ENCODE measurements at regions not wholly inside any gene's neighbourhood (a gene's known extent, or its start where the extent isn't known, plus 50 kb on each side); places are given as distances from the start of the nearest gene placed in this dataset.
"Not testable (repeated sequence)": the region's sequence is repeated elsewhere in the genome, so short reads cannot be mapped to it uniquely, and the experiment has no call there.

- not testable (repeated sequence) for DNase-seq
Observed at GRCh38 chr4:67412153-67412712, 133.1 kb downstream of the CENPC start.

GRCh38 chr4:67403342-67403741 lies 142.0 kb downstream of the CENPC start:
- DNase-seq = no peak

GRCh38 chr4:67401902-67402301 lies 143.4 kb downstream of the CENPC start:
- DNase-seq = no peak

- no peak for DNase-seq
Observed at GRCh38 chr4:67397931-67398330, 147.4 kb downstream of the CENPC start.

GRCh38 chr4:67397031-67397430 lies 148.3 kb downstream of the CENPC start:
- no peak for DNase-seq

- no peak for DNase-seq
Observed at GRCh38 chr4:67396008-67396407, 149.3 kb downstream of the CENPC start.

GRCh38 chr4:67394879-67395278 lies 150.4 kb downstream of the CENPC start:
- DNase-seq = no peak

GRCh38 chr4:67393699-67394281 lies 151.5 kb downstream of the CENPC start:
- no peak for DNase-seq

GRCh38 chr4:67393007-67393406 lies 152.3 kb downstream of the CENPC start:
- DNase-seq = no peak

- not testable (repeated sequence) for DNase-seq
Observed at GRCh38 chr4:67381406-67381804, 163.9 kb downstream of the CENPC start.

- DNase-seq = not testable (repeated sequence)
Observed at GRCh38 chr4:67380702-67381405, 164.4 kb downstream of the CENPC start.

GRCh38 chr4:67380154-67380553 lies 165.1 kb downstream of the CENPC start:
- DNase-seq = no peak

GRCh38 chr4:67375291-67375690 lies 170.0 kb downstream of the CENPC start:
- no peak for DNase-seq

GRCh38 chr4:67371615-67372014 lies 173.7 kb downstream of the CENPC start:
- no peak for DNase-seq

GRCh38 chr4:67366311-67366861 lies 178.9 kb downstream of the CENPC start:
- no peak for DNase-seq

GRCh38 chr4:67365661-67366245 lies 179.6 kb downstream of the CENPC start:
- DNase-seq = no peak

- DNase-seq = no peak
Observed at GRCh38 chr4:67355806-67356205, 189.5 kb downstream of the CENPC start.

GRCh38 chr4:67346654-67347053 lies 198.6 kb downstream of the CENPC start:
- no peak for DNase-seq

- DNase-seq = no peak
Observed at GRCh38 chr4:67344594-67345380, 200.5 kb downstream of the CENPC start.

- no peak for DNase-seq
Observed at GRCh38 chr4:67343199-67343598, 202.1 kb downstream of the CENPC start.

- no peak for DNase-seq
Observed at GRCh38 chr4:67342291-67342690, 203.0 kb downstream of the CENPC start.

GRCh38 chr4:67333664-67334063 lies 211.6 kb downstream of the CENPC start:
- DNase-seq = no peak

GRCh38 chr4:67332627-67333026 lies 212.7 kb downstream of the CENPC start:
- DNase-seq = no peak

Measured in activated CD4-positive, CD25-positive, alpha-beta regulatory T cell (primary cell).